ENCODE measurements at regions not wholly inside any gene's neighbourhood (a gene's known extent, or its start where the extent isn't known, plus 50 kb on each side); places are given as distances from the start of the nearest gene placed in this dataset.

GRCh38 chr1:14109276-14109635 is 409.3 kb downstream of the PRDM2 start:
- 22% methylated on average over 1 of the region's 1 CpG for WGBS (ENCODE audit: low lambda C conversion rate)
- ATAC-seq (no peak), DNase-seq (ENCODE audit: low spot score) (no peak), FAIRE-seq (no peak)
- intact Hi-C loops (cut with micrococcal nuclease; ENCODE audit: unreplicated experiment) = no loop called here
- Histone ChIP-seq H3K27ac (ENCODE audit: extremely low read length, insufficient read depth, low read length) (no peak overlapping the region), H3K9me3 (ENCODE audit: low read length) (no peaks in the 10 kb centered on the region; the same call in 1 of the 2 replicates), H3K36me3 (replicated peaks in 1 of 2; ENCODE audit: control insufficient read depth in 1 of 2, insufficient read depth in 2 of 2, low read length in 2 of 2) (no peaks in the 10 kb centered on the region), H3K27me3 (ENCODE audit: control insufficient read depth in 1 of 2, insufficient read depth in 2 of 2, low read length in 2 of 2) (no peaks in the 10 kb centered on the region), H3K4me3 (replicated peaks in 1 of 3; ENCODE audit: insufficient read depth in 1 of 3, low read depth in 2 of 3, low read length in 3 of 3) (no peak overlapping the region), H3K79me2 (ENCODE audit: insufficient read depth, low read length) (no peaks in the 10 kb centered on the region), H3K4me1 (ENCODE audit: insufficient read depth, low read length) (no peaks in the 10 kb centered on the region), H3K9ac (ENCODE audit: insufficient read depth, low read depth, low read length) (no peak overlapping the region), H2AFZ (ENCODE audit: low read length) (no peak overlapping the region), H4K20me1 (ENCODE audit: insufficient read depth, low read length) (no peaks in the 10 kb centered on the region), H3K4me2 (ENCODE audit: low read depth, low read length) (no peak overlapping the region)
- CTCF ChIA-PET (ENCODE audit: low intra/inter-chr PET ratio, low total read pairs) = no interaction called here
- POLR2A ChIA-PET = no interaction called here
- BruUV-seq (replicated peaks) = no TSS peak
- in situ Hi-C loops (cut with HindIII; ENCODE audit: extremely low pct_ligation_motif_present, low pct_unique_long_range_greater_than_20kb) = no loop called here
- TF ChIP-seq ZNF556 (CRISPR knock-in tag; IDR thresholded peaks at IDR 0.05; ENCODE audit: borderline replicate concordance) (no peak), ZBTB49 (CRISPR knock-in tag; IDR thresholded peaks at IDR 0.05; ENCODE audit: borderline replicate concordance) (no peak), ZNF550 (CRISPR knock-in tag; IDR thresholded peaks at IDR 0.05; ENCODE audit: borderline replicate concordance) (no peak), MEF2D (CRISPR knock-in tag; IDR thresholded peaks at IDR 0.05) (no peak), AFF4 (CRISPR knock-in tag; IDR thresholded peaks at IDR 0.05) (no peak), ZBTB43 (CRISPR knock-in tag; conservative IDR thresholded peaks at IDR 0.05) (no peak), CENPX (CRISPR knock-in tag; IDR thresholded peaks at IDR 0.05) (no peak), HMG20B (CRISPR knock-in tag; conservative IDR thresholded peaks at IDR 0.05) (no peak), HNF1B (CRISPR knock-in tag; IDR thresholded peaks at IDR 0.05) (no peak)
